OCI-LY1 (cell line): ENCODE measurements at regions not wholly inside any gene's neighbourhood (a gene's known extent, or its start where the extent isn't known, plus 50 kb on each side); places are given as distances from the start of the nearest gene placed in this dataset.

Source experiments
- EZH2 ChIP-seq: fragments of 200-600 bp; sonication (generic), shearing (Covaris generic); IDR thresholded peaks from 2 replicates; pipeline ENCODE4 v1.8.0; 2017; ENCODE audit warnings: borderline replicate concordance, mixed run types, mild to moderate bottlenecking, antibody characterized with exemption, low read length, moderate library complexity, mixed read lengths
- TF ChIP-seq, protein P1 (sequence below): fragments of 200-600 bp; sonication (generic), shearing (Covaris generic); IDR thresholded peaks from 2 replicates; pipeline ENCODE4 v1.5.1; 2017; ENCODE audit warnings: mild to moderate bottlenecking, antibody characterized with exemption, low read length, moderate library complexity, mixed read lengths

GRCh38 chr5:12876541-12877298 lies 972.5 kb upstream of the CTNND2 start:
- TF ChIP-seq, protein P1, sequence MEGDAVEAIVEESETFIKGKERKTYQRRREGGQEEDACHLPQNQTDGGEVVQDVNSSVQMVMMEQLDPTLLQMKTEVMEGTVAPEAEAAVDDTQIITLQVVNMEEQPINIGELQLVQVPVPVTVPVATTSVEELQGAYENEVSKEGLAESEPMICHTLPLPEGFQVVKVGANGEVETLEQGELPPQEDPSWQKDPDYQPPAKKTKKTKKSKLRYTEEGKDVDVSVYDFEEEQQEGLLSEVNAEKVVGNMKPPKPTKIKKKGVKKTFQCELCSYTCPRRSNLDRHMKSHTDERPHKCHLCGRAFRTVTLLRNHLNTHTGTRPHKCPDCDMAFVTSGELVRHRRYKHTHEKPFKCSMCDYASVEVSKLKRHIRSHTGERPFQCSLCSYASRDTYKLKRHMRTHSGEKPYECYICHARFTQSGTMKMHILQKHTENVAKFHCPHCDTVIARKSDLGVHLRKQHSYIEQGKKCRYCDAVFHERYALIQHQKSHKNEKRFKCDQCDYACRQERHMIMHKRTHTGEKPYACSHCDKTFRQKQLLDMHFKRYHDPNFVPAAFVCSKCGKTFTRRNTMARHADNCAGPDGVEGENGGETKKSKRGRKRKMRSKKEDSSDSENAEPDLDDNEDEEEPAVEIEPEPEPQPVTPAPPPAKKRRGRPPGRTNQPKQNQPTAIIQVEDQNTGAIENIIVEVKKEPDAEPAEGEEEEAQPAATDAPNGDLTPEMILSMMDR, result no peak
- no peak for TF ChIP-seq EZH2
